SK-N-SH (cell line): ENCODE measurements at regions not wholly inside any gene's neighbourhood (a gene's known extent, or its start where the extent isn't known, plus 50 kb on each side); places are given as distances from the start of the nearest gene placed in this dataset.

Source experiments
- CTCF ChIA-PET: fragments of 300-600, 350-600 bp; formaldehyde crosslinking; extraction: SDS; loops from one replicate; lab custom pipeline; 2021; lab: Yijun Ruan, JAX
- POLR2A ChIA-PET: fragments of 350-600 bp; sonication (Branson Sonifier 250); formaldehyde crosslinking; extraction: SDS; loops from one replicate; lab custom pipeline; 2020; ENCODE audit warnings: antibody characterized with exemption, inconsistent platforms; lab: Yijun Ruan, JAX
- DNase-seq: peaks from one replicate; pipeline ENCODE4 v3.0.0; 2012
- H2AFZ ChIP-seq: fragments of 200-600 bp; sonication (generic); 2 replicates; pipeline ENCODE4 v1.8.1; 2016; ENCODE audit warnings: antibody characterized with exemption, mild to moderate bottlenecking, low read depth
- H3F3A ChIP-seq: fragments of 200-600 bp; sonication (generic); replicated peaks from 2 replicates; pipeline ENCODE3; 2016; ENCODE audit warnings: antibody characterized with exemption, mild to moderate bottlenecking; ENCODE audit not compliant: insufficient read depth
- H3K27ac ChIP-seq, 2 experiments: fragments of 200-500 bp in 1 of 2; fragments of 200-600 bp in 1 of 2; sonication (Bioruptor generic) in 1 of 2; sonication (generic), shearing (Covaris generic) in 1 of 2; 2 replicates each; pipeline versions ENCODE4 v1.5.1 to v1.6.1; 2014 to 2016; ENCODE audit warnings: low read depth in 2 of 2, inconsistent platforms in 1 of 2, low read length in 1 of 2, mild to moderate bottlenecking in 1 of 2, mixed read lengths in 1 of 2
- H3K27me3 ChIP-seq: fragments of 200-600 bp; sonication (generic), shearing (Covaris generic); 2 replicates; pipeline ENCODE4 v1.6.1; 2016; ENCODE audit warnings: mixed run types; ENCODE audit not compliant: insufficient read depth
- H3K36me3 ChIP-seq, 2 experiments: fragments of 200-500 bp in 1 of 2; fragments of 200-600 bp in 1 of 2; sonication (Bioruptor generic) in 1 of 2; sonication (generic) in 1 of 2; replicated peaks in 1 of 2; 2 replicates each; pipeline versions ENCODE3 to v1.5.1; 2014 to 2016; ENCODE audit warnings: low read length in 1 of 2, mild to moderate bottlenecking in 1 of 2; ENCODE audit not compliant: insufficient read depth in 2 of 2, control insufficient read depth in 1 of 2
- H3K4me1 ChIP-seq, 2 experiments: fragments of 200-500 bp in 1 of 2; fragments of 200-600 bp in 1 of 2; sonication (Bioruptor generic) in 1 of 2; sonication (generic), shearing (Covaris generic) in 1 of 2; 2 replicates each; pipeline versions ENCODE4 v1.5.1 to v1.6.1; 2014 to 2016; ENCODE audit warnings: low read depth in 1 of 2, low read length in 1 of 2, mixed run types in 1 of 2; ENCODE audit not compliant: insufficient read depth in 2 of 2, control insufficient read depth in 1 of 2
- H3K4me2 ChIP-seq: fragments of 200-600 bp; sonication (generic), shearing (Covaris generic); 2 replicates; pipeline ENCODE4 v1.6.1; 2017; ENCODE audit warnings: mixed run types
- H3K4me3 ChIP-seq, 2 experiments: fragments of 200-500 bp in 1 of 2; fragments of 200-600 bp in 1 of 2; sonication (Bioruptor generic) in 1 of 2; sonication (generic), shearing (Covaris generic) in 1 of 2; 2 replicates each; pipeline versions ENCODE4 v1.5.1 to v1.8.1; 2014 to 2016; ENCODE audit warnings: low read depth in 2 of 2, inconsistent platforms in 1 of 2, low read length in 1 of 2, mild to moderate bottlenecking in 1 of 2, mixed read lengths in 1 of 2, moderate library complexity in 1 of 2
- H3K79me2 ChIP-seq: fragments of 200-600 bp; sonication (generic); 2 replicates; pipeline ENCODE4 v1.8.1; 2017; ENCODE audit warnings: mild to moderate bottlenecking; ENCODE audit not compliant: insufficient read depth
- H3K9ac ChIP-seq: fragments of 200-600 bp; sonication (generic); 2 replicates; pipeline ENCODE4 v1.6.1; 2017; ENCODE audit warnings: mixed run types
- H3K9me2 ChIP-seq: fragments of 200-600 bp; sonication (generic); 2 replicates; pipeline ENCODE4 v1.6.1; 2017; ENCODE audit warnings: mixed run types
- H3K9me3 ChIP-seq: fragments of 200-600 bp; sonication (generic); 2 replicates; pipeline ENCODE4 v1.6.1; 2017; ENCODE audit warnings: mixed run types, mild to moderate bottlenecking, moderate library complexity
- H4K20me1 ChIP-seq: fragments of 200-600 bp; sonication (generic); 2 replicates; pipeline ENCODE4 v1.6.1; 2017; ENCODE audit warnings: mild to moderate bottlenecking, mixed run types; ENCODE audit not compliant: insufficient read depth
- CHD2 ChIP-seq: fragments of 150-350 bp; IDR thresholded peaks from 2 replicates; pipeline ENCODE4 v1.6.1; 2018; ENCODE audit warnings: low read length; ENCODE audit not compliant: partially characterized antibody
- EZH2phosphoT487 ChIP-seq: fragments of 200-600 bp; sonication (generic); IDR thresholded peaks from 2 replicates; pipeline ENCODE4 v1.6.1; 2017; ENCODE audit warnings: low read depth, mixed run types, mild to moderate bottlenecking, antibody characterized with exemption, moderate library complexity, borderline replicate concordance
- FOSL2 ChIP-seq: IDR thresholded peaks from 2 replicates; pipeline ENCODE4 v1.4.0; 2012; ENCODE audit warnings: low read depth, mild to moderate bottlenecking, moderate library complexity, borderline replicate concordance
- FOXJ3 ChIP-seq: sonication (generic); formaldehyde crosslinking; IDR thresholded peaks from 2 replicates; pipeline ENCODE4 v1.5.1; 2020; ENCODE audit warnings: mild to moderate bottlenecking, missing genetic modification reagents
- FOXM1 ChIP-seq: IDR thresholded peaks from 2 replicates; pipeline ENCODE4 v1.4.0; 2012; ENCODE audit warnings: low read depth, mild to moderate bottlenecking
- GABPA ChIP-seq: IDR thresholded peaks from 2 replicates; pipeline ENCODE4 v1.4.0; 2012; ENCODE audit warnings: low read depth, mild to moderate bottlenecking
- MXI1 ChIP-seq: IDR thresholded peaks from 2 replicates; pipeline ENCODE4 v1.6.1; 2012; ENCODE audit warnings: mild to moderate bottlenecking, low read depth, low read length, improper control_type of control experiment
- NFIC ChIP-seq: IDR thresholded peaks from 2 replicates; pipeline ENCODE4 v1.4.0; 2012; ENCODE audit warnings: borderline replicate concordance
- NRF1 ChIP-seq: IDR thresholded peaks from 2 replicates; pipeline ENCODE4 v1.6.1; 2012; ENCODE audit warnings: low read depth, mild to moderate bottlenecking, low read length
- POLR2AphosphoS5 ChIP-seq: IDR thresholded peaks from 2 replicates; pipeline ENCODE4 v1.6.1; 2012; ENCODE audit warnings: low read depth, low read length
- RAD21 ChIP-seq: IDR thresholded peaks from 2 replicates; pipeline ENCODE4 v1.6.1; 2012; ENCODE audit warnings: mild to moderate bottlenecking, low read length
- RFX5 ChIP-seq: IDR thresholded peaks from 2 replicates; pipeline ENCODE4 v1.6.1; 2012; ENCODE audit warnings: mild to moderate bottlenecking, improper control_type of control experiment, low read length
- SIN3A ChIP-seq: IDR thresholded peaks from 2 replicates; pipeline ENCODE4 v1.6.1; 2012; ENCODE audit warnings: low read depth, mild to moderate bottlenecking, low read length, moderate library complexity, borderline replicate concordance
- SMC3 ChIP-seq: IDR thresholded peaks from 2 replicates; pipeline ENCODE4 v1.6.1; 2012; ENCODE audit warnings: low read depth, low read length, improper control_type of control experiment
- TCF12 ChIP-seq: IDR thresholded peaks from 2 replicates; pipeline ENCODE4 v1.4.0; 2012
- TEAD4 ChIP-seq: IDR thresholded peaks from 2 replicates; pipeline ENCODE4 v1.4.0; 2012; ENCODE audit warnings: mild to moderate bottlenecking, borderline replicate concordance; ENCODE audit not compliant: insufficient read depth
- WGBS: methylation state at CpG from one replicate; pipeline ENCODE4 v1.1.6; 2017; ENCODE audit warnings: low lambda C conversion rate; 5-methylcytosine and 5-hydroxymethylcytosine counted together
- TF ChIP-seq, protein P1 (sequence below): fragments of 150-350 bp; IDR thresholded peaks from 2 replicates; pipeline ENCODE4 v1.6.1; 2016; ENCODE audit warnings: mild to moderate bottlenecking, low read depth, low read length
- TF ChIP-seq, protein P2 (sequence below): fragments of 200-600 bp; sonication (generic); IDR thresholded peaks from 2 replicates; pipeline ENCODE4 v1.6.1; 2017; ENCODE audit warnings: antibody characterized with exemption, mild to moderate bottlenecking, moderate library complexity
- TF ChIP-seq, protein P3 (sequence below): IDR thresholded peaks from 2 replicates; pipeline ENCODE4 v1.4.0; 2012; ENCODE audit warnings: low read depth, borderline replicate concordance

DNA sequence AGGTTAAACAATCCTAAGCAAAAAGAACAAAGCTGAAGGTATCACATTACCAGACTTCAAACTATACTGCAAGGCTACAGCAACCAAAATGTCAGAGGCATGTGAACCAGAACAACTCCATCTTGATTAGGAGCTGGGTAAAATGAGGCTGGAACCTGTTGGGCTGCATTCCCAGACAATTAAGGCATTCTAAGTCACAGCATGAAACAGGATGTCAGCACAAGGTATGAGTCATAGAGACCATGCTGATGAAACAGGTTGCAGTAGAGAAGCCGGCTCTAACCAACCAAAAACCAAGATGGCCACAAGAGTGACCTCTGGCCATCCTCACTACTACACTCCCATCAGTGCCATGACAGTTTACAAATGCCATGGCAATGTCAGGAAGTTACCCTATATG is 252.0 kb downstream of the RASEF start:
- H3K27me3 ChIP-seq, result no peaks in the 10 kb centered on the region
- H3K4me1 ChIP-seq, result no peaks in the 10 kb centered on the region
- 82% methylated on average over 1 of the region's 1 CpG for WGBS
- no peak for DNase-seq
- H3K4me2 ChIP-seq, result no peak overlapping the region
- H3K4me3 ChIP-seq, result no peak overlapping the region
- H3K27ac ChIP-seq, result no peak overlapping the region
- H3F3A ChIP-seq, result no peaks in the 10 kb centered on the region
- TF ChIP-seq FOXJ3 (CRISPR knock-in tag) (no peak), SIN3A (no peak), TCF12 (no peak), RAD21 (no peak), TEAD4 (no peak), RFX5 (no peak), SMC3 (no peak), MXI1 (no peak), FOSL2 (no peak), NRF1 (no peak), CHD2 (no peak)
- TF ChIP-seq, protein P1, sequence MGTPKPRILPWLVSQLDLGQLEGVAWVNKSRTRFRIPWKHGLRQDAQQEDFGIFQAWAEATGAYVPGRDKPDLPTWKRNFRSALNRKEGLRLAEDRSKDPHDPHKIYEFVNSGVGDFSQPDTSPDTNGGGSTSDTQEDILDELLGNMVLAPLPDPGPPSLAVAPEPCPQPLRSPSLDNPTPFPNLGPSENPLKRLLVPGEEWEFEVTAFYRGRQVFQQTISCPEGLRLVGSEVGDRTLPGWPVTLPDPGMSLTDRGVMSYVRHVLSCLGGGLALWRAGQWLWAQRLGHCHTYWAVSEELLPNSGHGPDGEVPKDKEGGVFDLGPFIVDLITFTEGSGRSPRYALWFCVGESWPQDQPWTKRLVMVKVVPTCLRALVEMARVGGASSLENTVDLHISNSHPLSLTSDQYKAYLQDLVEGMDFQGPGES, result no peak
- TF ChIP-seq, protein P2, sequence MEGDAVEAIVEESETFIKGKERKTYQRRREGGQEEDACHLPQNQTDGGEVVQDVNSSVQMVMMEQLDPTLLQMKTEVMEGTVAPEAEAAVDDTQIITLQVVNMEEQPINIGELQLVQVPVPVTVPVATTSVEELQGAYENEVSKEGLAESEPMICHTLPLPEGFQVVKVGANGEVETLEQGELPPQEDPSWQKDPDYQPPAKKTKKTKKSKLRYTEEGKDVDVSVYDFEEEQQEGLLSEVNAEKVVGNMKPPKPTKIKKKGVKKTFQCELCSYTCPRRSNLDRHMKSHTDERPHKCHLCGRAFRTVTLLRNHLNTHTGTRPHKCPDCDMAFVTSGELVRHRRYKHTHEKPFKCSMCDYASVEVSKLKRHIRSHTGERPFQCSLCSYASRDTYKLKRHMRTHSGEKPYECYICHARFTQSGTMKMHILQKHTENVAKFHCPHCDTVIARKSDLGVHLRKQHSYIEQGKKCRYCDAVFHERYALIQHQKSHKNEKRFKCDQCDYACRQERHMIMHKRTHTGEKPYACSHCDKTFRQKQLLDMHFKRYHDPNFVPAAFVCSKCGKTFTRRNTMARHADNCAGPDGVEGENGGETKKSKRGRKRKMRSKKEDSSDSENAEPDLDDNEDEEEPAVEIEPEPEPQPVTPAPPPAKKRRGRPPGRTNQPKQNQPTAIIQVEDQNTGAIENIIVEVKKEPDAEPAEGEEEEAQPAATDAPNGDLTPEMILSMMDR, result no peak
- TF ChIP-seq, protein P3, sequence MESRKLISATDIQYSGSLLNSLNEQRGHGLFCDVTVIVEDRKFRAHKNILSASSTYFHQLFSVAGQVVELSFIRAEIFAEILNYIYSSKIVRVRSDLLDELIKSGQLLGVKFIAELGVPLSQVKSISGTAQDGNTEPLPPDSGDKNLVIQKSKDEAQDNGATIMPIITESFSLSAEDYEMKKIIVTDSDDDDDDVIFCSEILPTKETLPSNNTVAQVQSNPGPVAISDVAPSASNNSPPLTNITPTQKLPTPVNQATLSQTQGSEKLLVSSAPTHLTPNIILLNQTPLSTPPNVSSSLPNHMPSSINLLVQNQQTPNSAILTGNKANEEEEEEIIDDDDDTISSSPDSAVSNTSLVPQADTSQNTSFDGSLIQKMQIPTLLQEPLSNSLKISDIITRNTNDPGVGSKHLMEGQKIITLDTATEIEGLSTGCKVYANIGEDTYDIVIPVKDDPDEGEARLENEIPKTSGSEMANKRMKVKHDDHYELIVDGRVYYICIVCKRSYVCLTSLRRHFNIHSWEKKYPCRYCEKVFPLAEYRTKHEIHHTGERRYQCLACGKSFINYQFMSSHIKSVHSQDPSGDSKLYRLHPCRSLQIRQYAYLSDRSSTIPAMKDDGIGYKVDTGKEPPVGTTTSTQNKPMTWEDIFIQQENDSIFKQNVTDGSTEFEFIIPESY, result no peak
- ChIA-PET POLR2A (no interaction called here), CTCF (no interaction called here)
- H4K20me1 ChIP-seq, result no peaks in the 10 kb centered on the region
- no peaks in the 10 kb centered on the region for H3K79me2 ChIP-seq
- H3K9ac ChIP-seq, result no peak overlapping the region
- H2AFZ ChIP-seq, result no peak overlapping the region
- no peaks in the 10 kb centered on the region for H3K9me2 ChIP-seq
- no peaks in the 10 kb centered on the region for H3K9me3 ChIP-seq
- no peaks in the 10 kb centered on the region for H3K36me3 ChIP-seq

DNA sequence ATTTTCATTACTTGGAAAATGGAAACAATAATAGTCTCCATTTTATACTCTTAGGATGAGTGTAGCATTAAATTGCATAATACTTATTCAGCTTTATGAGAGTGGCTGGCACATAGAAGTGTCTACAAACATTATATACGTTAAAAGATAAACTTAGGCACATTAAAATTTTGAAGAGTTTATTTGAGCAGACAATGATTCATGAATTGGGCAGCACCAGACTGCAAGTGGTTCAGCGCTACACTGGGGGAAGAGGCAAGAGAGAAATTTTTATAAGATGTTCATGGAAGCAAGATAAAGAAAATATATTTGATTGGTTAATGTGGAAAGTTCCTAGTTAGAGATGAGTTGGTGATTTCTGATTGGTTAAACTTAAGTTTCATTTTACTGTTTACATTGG is 243.7 kb downstream of the RASEF start:
- ChIA-PET CTCF (no interaction called here), POLR2A (no interaction called here)
- 50% methylated on average over 2 of the region's 2 CpGs for WGBS
- no peak for DNase-seq
- no peaks in the 10 kb centered on the region for H3K36me3 ChIP-seq
- TF ChIP-seq, protein P3, result no peak
- TF ChIP-seq POLR2AphosphoS5 (no peak), SIN3A (no peak), NRF1 (no peak), TEAD4 (no peak), FOXM1 (no peak), MXI1 (no peak), EZH2phosphoT487 (no peak), NFIC (no peak), GABPA (no peak)
- TF ChIP-seq, protein P1, result no peak
- no peaks in the 10 kb centered on the region for H3K9me3 ChIP-seq
- H3K4me3 ChIP-seq, result no peak overlapping the region
- no peaks in the 10 kb centered on the region for H3K79me2 ChIP-seq
- H3K9me2 ChIP-seq, result no peaks in the 10 kb centered on the region
- no peaks in the 10 kb centered on the region for H4K20me1 ChIP-seq
- no peak overlapping the region for H2AFZ ChIP-seq
- H3K4me2 ChIP-seq, result no peak overlapping the region
- no peak overlapping the region for H3K27ac ChIP-seq
- no peaks in the 10 kb centered on the region for H3K27me3 ChIP-seq
- no peak overlapping the region for H3K9ac ChIP-seq
- no peaks in the 10 kb centered on the region for H3K4me1 ChIP-seq
- no peaks in the 10 kb centered on the region for H3F3A ChIP-seq
